ENCODE measurements at regions not wholly inside any gene's neighbourhood (a gene's known extent, or its start where the extent isn't known, plus 50 kb on each side); places are given as distances from the start of the nearest gene placed in this dataset.

DNA sequence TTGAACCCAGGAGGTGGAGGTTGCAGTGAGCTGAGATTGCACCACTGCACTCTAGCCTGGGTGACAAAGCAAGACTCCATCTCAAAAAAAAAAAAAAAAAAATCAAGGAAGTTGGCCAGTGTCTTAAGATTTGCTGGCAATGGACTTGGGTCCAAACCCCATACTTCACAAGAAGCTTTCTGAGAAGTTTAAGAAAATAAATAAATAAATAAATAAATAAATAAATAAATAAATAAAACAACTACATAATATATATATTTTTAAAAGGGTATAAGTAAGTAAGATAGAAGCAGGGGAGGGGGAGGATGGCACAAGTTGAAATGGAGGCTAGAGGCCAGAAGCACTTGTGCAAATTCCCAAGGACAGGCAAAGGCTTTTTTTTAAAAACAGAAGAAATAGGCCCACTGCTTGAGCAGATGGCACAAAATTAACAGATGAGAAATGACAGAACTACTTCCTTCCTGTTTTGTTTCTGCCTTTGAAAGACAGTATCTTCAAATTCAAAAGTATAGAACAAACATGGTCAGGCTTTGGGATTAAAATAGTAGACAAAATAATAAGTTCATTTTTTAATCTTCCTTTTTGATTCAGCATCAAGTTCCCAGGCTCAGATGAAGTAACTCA is 287.7 kb downstream of the ALDH8A1 start:
- ChIA-PET POLR2A (ENCODE audit: partially characterized antibody) (no interaction called here), CTCF (ENCODE audit: partially characterized antibody) (interaction anchor here (1.5 kb wide), 1 partner anchor 21 kb away, joined by 4 read pairs; no protein-coding TSS in a partner anchor)
- Histone ChIP-seq H3K4ac (replicated peaks; ENCODE audit: insufficient read length, low read depth, low read length) (no peak overlapping the region), H3K18ac (ENCODE audit: extremely low read depth, low read length) (no peak overlapping the region), H3K14ac (ENCODE audit: insufficient read length) (no peak overlapping the region), H2BK15ac (ENCODE audit: low read length) (no peak overlapping the region), H2BK20ac (ENCODE audit: low read length) (no peak overlapping the region), H4K8ac (ENCODE audit: extremely low read depth, insufficient read depth, low read length) (no peak overlapping the region), H3K9me3 (ENCODE audit: insufficient read depth in 2 of 2, low read depth in 1 of 2, low read length in 1 of 2) (no peaks in the 10 kb centered on the region), H3K23me2 (ENCODE audit: low read depth, low read length) (no peaks in the 10 kb centered on the region), H3K9ac (replicated peaks in 1 of 4; ENCODE audit: extremely low read depth in 1 of 4, low read depth in 3 of 4, low read length in 3 of 4) (no peak overlapping the region), H4K5ac (ENCODE audit: insufficient read length, low read depth, low read length) (no peak overlapping the region), H3K27me3 (replicated peaks in 1 of 4; ENCODE audit: control insufficient read depth in 3 of 4, extremely low read depth in 1 of 4, insufficient read depth in 3 of 4, low read length in 3 of 4) (no peaks in the 10 kb centered on the region), H2BK12ac (ENCODE audit: low read depth, low read length) (no peak overlapping the region), H3K27ac (ENCODE audit: low read depth, low read length) (no peak overlapping the region), H3K56ac (replicated peaks; ENCODE audit: insufficient read length, low read depth, low read length) (no peak overlapping the region), H4K91ac (replicated peaks; ENCODE audit: insufficient read length, low read length) (no peak overlapping the region), H3K4me1 (replicated peaks in 1 of 4; ENCODE audit: control insufficient read depth in 3 of 4, insufficient read depth in 4 of 4, low read length in 3 of 4) (no peaks in the 10 kb centered on the region), H3K4me2 (ENCODE audit: insufficient read depth in 1 of 2, low read depth in 2 of 2, low read length in 2 of 2) (no peak overlapping the region), H3K79me1 (ENCODE audit: low read depth, low read length) (no peaks in the 10 kb centered on the region), H2BK5ac (ENCODE audit: low read depth, low read length) (no peak overlapping the region), H2BK120ac (replicated peaks; ENCODE audit: low read depth, low read length) (no peak overlapping the region), H3K4me3 (ENCODE audit: extremely low read depth in 1 of 4, insufficient read depth in 2 of 4, low read depth in 3 of 4, low read length in 4 of 4) (no peak overlapping the region), H3K36me3 (ENCODE audit: control insufficient read depth in 2 of 4, insufficient read depth in 4 of 4, low read length in 3 of 4) (no peaks in the 10 kb centered on the region), H3K79me2 (ENCODE audit: control insufficient read depth in 1 of 2, insufficient read depth in 2 of 2, low read length in 2 of 2) (no peaks in the 10 kb centered on the region), H2AK5ac (ENCODE audit: low read depth, low read length) (no peak overlapping the region), H2AFZ (ENCODE audit: low read length) (no peak overlapping the region), H4K20me1 (replicated peaks in 1 of 2; ENCODE audit: control insufficient read depth in 1 of 2, insufficient read depth in 2 of 2, low read length in 2 of 2) (no peaks in the 10 kb centered on the region), H3K23ac (ENCODE audit: insufficient read length) (no peak overlapping the region)
- no peak for TF ChIP-seq SAP30 (IDR thresholded peaks at IDR 0.05; ENCODE audit: insufficient read depth, insufficient replicate concordance, low read length)
- TF ChIP-seq, protein P1, sequence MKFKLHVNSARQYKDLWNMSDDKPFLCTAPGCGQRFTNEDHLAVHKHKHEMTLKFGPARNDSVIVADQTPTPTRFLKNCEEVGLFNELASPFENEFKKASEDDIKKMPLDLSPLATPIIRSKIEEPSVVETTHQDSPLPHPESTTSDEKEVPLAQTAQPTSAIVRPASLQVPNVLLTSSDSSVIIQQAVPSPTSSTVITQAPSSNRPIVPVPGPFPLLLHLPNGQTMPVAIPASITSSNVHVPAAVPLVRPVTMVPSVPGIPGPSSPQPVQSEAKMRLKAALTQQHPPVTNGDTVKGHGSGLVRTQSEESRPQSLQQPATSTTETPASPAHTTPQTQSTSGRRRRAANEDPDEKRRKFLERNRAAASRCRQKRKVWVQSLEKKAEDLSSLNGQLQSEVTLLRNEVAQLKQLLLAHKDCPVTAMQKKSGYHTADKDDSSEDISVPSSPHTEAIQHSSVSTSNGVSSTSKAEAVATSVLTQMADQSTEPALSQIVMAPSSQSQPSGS (IDR thresholded peaks at IDR 0.05; ENCODE audit: low read length), result no peak
- DNase-seq (ENCODE audit: low read depth in 1 of 2, low spot score in 2 of 2) (no peak), FAIRE-seq (no peak)
